ENCODE measurements at regions not wholly inside any gene's neighbourhood (a gene's known extent, or its start where the extent isn't known, plus 50 kb on each side); places are given as distances from the start of the nearest gene placed in this dataset.

DNA sequence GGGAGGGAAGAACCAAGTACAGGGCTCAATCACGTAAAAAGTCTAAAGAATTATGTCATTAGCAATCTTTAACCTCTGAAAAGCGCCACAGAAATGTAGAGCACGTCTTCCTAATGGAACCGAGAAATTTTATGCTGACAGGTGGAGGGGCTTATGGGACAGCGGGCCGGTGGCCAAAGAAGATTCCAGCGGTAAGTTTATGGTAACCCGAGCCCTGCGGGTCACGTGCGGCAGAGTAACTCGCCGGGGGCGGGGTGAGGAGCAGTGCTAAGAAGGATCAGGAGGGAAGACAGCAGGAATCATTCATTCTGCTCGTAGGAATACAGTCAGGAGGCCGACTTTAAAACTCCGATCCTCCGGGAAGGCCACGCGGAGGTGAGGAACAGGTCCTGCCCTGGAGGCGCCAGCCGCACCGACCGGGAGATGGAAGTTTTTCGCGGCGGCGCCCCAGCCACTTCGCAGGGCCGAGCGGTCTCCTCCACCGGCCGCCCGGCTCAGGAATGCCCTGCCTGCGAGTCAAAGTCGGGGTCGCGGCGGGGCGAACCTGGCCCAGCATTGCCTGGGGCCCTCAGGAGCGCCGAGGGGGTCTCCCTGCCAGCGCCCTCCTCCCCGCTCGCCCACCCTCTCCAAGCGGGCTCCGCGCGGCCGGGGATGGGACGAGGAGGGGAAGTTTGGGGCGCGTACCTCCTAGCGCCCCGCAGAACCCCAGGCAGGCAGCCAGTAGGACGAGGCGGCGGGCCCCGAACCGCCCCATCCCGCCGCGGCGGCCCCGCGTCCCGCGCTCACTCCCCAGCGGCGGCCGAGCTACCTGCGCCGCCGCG is 101.8 kb downstream of the ESM1 start:
- H3K36me3 ChIP-seq: no peaks in the 10 kb centered on the region
- H3K27me3 ChIP-seq: peaks cover 0 to 5% of the 10 kb centered on the region in 2 donors
- no peaks in the 10 kb centered on the region for H3K9me3 ChIP-seq
- no peak overlapping the region for H3K27ac ChIP-seq
- peak overlapping the region; percentile 26 to 54 (median 44) for H3K4me3 ChIP-seq
- H3K4me1 ChIP-seq: no peaks in the 10 kb centered on the region
- TF ChIP-seq POLR2A (IDR thresholded peaks at IDR 0.05): no peak
- TF ChIP-seq, protein P1, sequence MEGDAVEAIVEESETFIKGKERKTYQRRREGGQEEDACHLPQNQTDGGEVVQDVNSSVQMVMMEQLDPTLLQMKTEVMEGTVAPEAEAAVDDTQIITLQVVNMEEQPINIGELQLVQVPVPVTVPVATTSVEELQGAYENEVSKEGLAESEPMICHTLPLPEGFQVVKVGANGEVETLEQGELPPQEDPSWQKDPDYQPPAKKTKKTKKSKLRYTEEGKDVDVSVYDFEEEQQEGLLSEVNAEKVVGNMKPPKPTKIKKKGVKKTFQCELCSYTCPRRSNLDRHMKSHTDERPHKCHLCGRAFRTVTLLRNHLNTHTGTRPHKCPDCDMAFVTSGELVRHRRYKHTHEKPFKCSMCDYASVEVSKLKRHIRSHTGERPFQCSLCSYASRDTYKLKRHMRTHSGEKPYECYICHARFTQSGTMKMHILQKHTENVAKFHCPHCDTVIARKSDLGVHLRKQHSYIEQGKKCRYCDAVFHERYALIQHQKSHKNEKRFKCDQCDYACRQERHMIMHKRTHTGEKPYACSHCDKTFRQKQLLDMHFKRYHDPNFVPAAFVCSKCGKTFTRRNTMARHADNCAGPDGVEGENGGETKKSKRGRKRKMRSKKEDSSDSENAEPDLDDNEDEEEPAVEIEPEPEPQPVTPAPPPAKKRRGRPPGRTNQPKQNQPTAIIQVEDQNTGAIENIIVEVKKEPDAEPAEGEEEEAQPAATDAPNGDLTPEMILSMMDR (IDR thresholded peaks at IDR 0.05): no peak
- peak in 2 of 3 donors; percentile 54 to 55 for DNase-seq

DNA sequence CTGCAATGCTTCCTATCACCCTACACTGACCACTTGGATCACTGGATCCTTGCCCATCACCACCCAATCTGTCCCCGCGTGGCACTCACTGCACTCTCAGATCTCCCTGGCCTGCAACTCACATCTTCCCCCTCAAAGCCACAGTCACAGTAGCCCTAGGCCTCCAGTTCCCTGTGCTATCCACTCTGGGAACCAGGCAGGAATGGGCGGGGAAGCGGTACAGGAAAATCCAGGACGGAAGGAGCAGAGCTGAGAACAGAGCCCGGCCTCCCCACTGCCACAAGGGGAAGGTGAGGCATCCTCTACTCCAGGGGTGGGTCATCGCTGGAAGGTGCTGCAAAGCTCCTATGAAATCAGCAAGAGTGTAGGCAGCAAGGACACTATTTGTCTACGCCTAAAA is 102.6 kb downstream of the ESM1 start:
- Histone ChIP-seq H3K27ac (no peak overlapping the region), H3K27me3 (peaks cover 0 to 5% of the 10 kb centered on the region in 2 donors)

DNA sequence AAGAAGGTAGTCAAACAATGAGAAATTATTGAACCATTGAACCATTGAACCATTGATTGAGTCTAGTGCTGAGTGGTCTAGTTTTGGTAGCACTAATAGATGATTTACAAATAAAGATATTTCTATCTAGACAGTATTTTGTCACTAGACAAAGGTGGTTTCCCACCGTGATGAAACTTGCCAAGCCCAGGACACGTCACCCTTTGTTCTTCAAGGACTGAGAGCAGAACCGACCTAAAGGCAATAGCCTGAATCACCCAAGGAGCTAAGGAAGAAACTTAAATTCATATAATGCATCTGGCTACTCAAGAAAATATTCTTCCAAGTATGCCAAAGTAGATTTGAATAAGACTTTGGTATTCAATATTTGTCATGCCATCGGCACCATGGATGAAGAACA is 103.3 kb downstream of the ESM1 start:
- DNase-seq: no peak
- Histone ChIP-seq H3K27me3 (peaks cover 0 to 5% of the 10 kb centered on the region in 2 donors), H3K4me3 (no peak overlapping the region), H3K36me3 (no peaks in the 10 kb centered on the region), H3K9me3 (no peaks in the 10 kb centered on the region), H3K27ac (no peak overlapping the region), H3K4me1 (no peaks in the 10 kb centered on the region)
- TF ChIP-seq, protein P1 (IDR thresholded peaks at IDR 0.05): no peak
- TF ChIP-seq POLR2A (IDR thresholded peaks at IDR 0.05): no peak

More for the DNA sequence above, 102.6 kb downstream of the ESM1 start:
- no peaks in the 10 kb centered on the region for H3K4me1 ChIP-seq
- no peak overlapping the region for H3K4me3 ChIP-seq
- DNase-seq: no peak
- H3K9me3 ChIP-seq: no peaks in the 10 kb centered on the region
- no peaks in the 10 kb centered on the region for H3K36me3 ChIP-seq
- TF ChIP-seq POLR2A (IDR thresholded peaks at IDR 0.05): no peak
- TF ChIP-seq, protein P1 (IDR thresholded peaks at IDR 0.05): no peak

DNA sequence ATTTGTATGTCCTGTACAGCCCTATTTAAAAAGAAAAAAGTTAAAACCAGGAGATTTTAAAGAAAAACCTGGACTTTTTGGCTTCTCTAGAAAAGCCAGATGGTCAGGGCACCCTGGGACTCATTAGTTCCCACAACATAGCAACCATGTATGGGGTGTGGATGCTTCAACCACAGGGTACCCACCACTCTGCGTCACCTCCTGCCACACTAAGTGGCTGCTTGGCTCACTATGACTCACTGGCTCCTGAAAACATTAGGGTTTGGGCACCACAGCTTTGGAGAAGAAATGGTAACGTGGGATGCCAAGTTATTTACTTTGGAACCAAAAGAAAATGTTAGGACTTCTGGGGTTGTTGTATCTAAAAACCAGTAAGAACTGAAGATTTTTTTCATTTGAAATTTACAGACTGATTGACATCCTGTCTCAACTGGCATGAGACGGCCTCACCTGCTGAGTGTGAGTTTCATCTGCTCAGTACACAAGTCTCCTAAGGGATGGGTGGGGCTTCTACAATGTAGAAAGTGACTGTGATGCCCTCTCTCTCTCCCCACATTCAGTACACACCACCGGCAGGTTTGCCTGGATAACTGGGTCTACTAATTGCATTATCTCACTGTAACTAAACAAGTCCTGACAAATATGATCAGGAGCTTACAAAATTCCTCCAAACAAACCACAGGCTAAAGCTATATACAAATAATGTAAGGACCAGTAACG is 103.9 kb downstream of the ESM1 start:
- no peak for TF ChIP-seq POLR2A (IDR thresholded peaks at IDR 0.05)

DNA sequence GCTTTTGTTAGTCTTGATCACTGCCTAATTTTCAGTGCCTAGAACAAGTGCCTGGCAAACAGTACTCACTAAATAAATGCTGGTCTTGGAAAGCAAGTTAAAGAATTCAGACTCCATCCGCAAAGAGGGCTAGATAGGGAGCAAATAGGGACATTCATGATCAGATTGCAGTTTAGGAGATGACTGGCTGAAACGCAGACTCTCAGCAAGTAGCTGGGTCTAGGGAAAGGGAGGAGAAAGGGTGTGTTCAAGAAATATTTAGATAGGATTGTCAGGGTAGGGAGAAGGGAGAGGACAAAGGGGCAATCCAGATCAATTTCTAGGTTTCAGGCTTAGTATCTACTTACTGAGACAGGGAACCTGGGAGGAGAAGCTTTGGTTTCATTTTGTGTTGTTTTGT is 108.4 kb downstream of the ESM1 start:
- Histone ChIP-seq H3K27me3 (no peaks in the 10 kb centered on the region), H3K4me1 (no peaks in the 10 kb centered on the region), H3K9me3 (no peaks in the 10 kb centered on the region), H3K4me3 (no peak overlapping the region), H3K36me3 (no peaks in the 10 kb centered on the region), H3K27ac (no peak overlapping the region)
- no peak for DNase-seq
- TF ChIP-seq POLR2A (IDR thresholded peaks at IDR 0.05): no peak
- TF ChIP-seq, protein P1 (IDR thresholded peaks at IDR 0.05): no peak

More for the DNA sequence above, 103.9 kb downstream of the ESM1 start:
- DNase-seq: no peak
- Histone ChIP-seq H3K4me1 (no peaks in the 10 kb centered on the region), H3K27me3 (peaks cover 0 to 5% of the 10 kb centered on the region in 2 donors), H3K4me3 (no peak overlapping the region), H3K9me3 (no peaks in the 10 kb centered on the region), H3K27ac (no peak overlapping the region), H3K36me3 (no peaks in the 10 kb centered on the region)

DNA sequence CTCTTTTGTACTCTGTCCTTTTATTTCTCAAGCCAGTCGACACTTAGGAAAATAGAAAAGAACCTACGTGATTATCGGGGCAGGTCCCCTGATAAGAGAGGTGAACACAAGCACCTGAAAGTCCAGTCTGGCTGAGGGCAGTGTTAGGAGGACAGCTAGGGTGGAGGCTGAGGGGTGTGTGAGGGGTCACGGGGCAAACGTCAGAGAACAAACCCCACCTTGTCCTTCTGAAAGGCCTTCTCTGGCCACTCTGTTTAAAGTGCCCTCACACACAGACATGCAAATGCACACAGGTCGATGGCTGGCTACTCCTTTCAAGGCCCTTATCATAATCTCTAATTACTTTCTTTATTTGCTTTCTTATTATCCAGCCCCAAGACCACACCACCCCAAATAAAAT is 108.8 kb downstream of the ESM1 start:
- Histone ChIP-seq H3K36me3 (no peaks in the 10 kb centered on the region), H3K27ac (no peak overlapping the region)
- DNase-seq: no peak

More for the DNA sequence above, 108.8 kb downstream of the ESM1 start:
- Histone ChIP-seq H3K4me3 (no peak overlapping the region), H3K27me3 (no peaks in the 10 kb centered on the region), H3K9me3 (no peaks in the 10 kb centered on the region), H3K4me1 (no peaks in the 10 kb centered on the region)
- TF ChIP-seq, protein P1 (IDR thresholded peaks at IDR 0.05): no peak
- no peak for TF ChIP-seq POLR2A (IDR thresholded peaks at IDR 0.05)

All from Peyer's patch (tissue), 4 donors.